Activated CD8-positive, alpha-beta memory T cell treated with anti-CD3 and anti-CD28 coated beads, Interleukin-2, amount 50 U/mL, for 48 hours (primary cell): ENCODE measurements at regions not wholly inside any gene's neighbourhood (a gene's known extent, or its start where the extent isn't known, plus 50 kb on each side); places are given as distances from the start of the nearest gene placed in this dataset.

Experiments
- DNase-seq: peaks from one replicate; pipeline ENCODE4 v3.0.0-alpha.2; 2020

DNA sequence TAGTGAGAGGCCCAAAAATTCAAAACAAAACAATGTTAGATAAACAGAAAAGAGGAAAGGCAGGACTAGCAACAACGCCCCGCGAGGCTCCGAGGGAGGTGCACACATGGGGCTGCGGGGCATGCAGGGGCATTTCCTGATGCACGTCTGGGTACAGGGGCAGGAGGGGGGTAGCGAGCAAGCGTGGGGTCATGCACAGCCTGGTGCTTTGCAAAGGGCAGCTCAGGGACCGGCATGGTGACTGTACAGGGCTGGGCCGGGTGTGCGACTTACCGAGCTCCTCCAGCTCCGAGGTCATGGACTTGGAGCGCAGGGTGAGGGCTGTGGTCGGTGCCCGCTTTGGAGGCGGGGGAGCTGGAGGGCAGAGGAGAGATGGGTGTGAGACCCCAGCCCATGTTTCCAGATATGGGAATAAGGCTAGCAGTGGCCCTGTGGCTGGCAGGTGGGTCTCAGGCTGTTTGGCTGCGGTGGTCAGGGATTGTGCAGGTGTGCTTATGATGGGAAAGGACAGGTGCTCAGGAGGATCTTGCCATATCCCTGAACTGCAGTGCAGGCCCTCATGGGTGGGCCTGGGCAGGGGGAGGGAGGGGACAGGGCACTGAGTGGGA is 103.7 kb downstream of the CTTN start:
- DNase-seq: no peak

DNA sequence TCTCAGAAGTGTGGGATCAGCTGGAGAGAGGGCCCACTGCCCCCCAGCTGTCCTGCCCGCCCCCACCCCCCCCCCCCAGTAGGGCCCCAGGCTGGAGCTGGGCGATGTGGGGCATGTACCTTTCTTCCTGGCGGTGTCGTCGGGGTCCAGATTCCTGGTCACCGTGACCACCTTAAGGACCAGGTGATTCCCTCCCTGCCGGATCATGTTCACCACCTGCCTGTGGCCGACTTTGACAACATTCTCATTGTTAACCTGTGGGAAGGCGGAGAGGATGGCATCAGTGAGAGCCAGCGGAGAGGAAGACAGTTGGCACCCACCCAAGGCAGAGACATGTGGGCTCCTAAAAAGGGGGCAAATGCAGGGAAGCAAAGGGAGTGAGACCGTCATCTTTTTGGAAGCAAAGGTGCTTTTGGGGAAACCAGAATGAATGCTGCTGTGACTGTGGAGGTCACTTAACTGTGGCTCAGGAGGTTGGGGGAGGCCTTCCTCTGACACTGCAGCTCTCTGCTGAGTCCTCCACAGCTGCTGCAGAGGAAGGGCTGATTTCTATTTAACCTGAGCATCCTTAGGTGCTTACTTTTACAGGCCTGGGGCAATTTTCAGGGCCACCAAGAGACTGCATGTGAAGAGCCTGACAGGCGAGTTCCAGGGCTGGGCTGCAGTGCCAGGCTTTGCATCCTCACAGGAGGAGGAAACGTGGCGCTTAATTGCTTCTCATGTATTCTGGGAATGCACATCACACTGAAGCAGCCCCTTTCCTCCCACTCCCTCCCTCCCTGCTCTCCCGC is 104.5 kb downstream of the CTTN start:
- DNase-seq: no peak

DNA sequence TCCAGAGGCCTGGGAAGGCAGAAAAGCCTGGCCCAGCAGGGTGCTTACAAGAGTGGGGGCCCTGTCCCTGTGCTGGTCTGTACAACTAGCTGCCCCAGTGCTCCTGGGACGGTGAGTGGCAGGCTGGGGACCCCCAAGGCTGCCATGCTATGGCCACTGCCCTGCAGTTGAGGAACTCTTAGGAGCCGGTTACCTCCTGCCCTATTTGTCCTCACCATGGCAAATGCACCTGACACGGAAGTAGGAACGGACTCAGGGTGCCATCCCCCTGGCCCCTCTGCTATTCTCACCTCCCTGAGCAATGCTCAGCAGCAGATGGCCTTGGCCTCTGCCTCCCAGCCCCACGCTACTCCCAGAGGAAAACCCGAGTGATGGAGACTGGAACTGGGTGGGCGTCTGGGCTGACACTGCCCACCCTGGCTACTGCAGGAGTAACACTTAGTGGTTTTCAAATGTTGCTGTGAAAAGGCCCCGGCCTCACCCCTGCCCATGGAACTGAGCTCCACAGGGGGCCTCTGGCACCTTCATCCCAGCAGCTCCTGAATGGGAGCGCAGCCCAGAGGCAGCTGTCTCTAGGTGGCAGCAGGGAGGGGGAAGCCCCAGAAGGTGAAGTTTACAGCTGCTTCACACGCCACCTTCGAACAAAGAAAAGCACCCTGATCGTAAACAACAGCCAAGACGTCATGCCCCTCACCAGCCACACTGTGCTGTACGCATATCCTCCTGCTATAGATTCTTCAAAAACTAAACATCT is 105.3 kb downstream of the CTTN start:
- no peak for DNase-seq

DNA sequence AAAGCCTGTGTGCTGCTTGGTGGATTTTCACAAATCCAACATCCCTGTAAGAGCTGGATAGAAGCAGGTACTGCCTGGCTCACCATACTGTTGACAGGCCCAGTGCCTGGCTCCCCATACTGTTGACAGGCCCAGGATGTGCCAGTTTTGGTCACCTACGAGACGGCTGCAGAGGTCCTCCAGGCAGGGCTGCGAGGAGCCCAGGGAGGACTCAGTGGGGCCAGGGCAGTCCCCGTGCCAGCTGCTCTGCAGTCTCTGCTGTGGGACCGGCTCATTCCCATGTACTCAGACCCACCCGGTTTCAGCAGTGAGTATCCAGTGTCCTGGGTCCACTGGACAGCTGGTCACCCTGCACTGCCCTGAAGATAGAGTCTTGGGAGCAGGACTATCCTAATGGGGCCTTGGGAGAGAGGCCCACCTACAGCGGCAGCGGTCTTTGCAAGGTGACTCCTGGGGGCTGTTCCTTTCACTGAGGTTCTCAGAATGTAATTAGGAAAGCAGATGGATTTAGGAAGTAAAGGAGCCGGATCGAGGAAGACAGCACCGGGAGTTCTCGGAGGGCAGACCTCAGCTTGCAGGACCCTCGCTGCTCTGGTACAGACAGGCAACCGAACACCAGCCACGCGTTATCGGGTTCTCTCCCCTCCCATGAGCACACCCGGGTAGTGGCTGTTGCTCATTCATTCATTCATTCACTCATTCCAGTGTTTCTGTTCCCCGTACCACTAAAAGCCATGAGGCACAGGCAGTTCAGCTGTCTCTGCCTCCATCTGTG is 106.1 kb downstream of the CTTN start:
- no peak for DNase-seq

DNA sequence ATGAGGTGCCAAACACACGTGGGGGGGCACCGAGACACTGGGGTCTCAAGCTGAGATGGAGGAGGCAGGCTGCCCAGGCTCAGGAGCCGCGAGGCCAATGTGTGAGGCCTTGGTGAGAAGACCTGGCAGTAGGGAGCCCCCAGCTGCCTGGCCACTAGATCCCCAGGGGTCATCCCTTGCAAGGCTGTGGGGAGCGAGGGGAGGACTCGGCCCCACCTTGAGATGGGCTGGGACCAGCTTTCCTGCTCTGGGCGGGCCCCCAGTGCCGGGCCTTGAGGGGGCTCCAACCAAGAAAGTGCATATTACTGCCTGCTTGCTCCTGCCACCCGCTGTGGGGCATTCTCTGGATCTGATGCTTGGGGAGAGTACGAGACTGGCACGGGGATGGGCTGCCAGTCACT is 107.0 kb downstream of the CTTN start:
- DNase-seq: no peak

GRCh38 chr11:70505761-70506657 is 107.7 kb downstream of the CTTN start:
- DNase-seq: no peak

- no peak for DNase-seq
These were observed 108.3 kb downstream of the CTTN start for GRCh38 chr11:70506658-70506970.

- no peak for DNase-seq
These were observed 108.7 kb downstream of the CTTN start for GRCh38 chr11:70506986-70507385.

DNA sequence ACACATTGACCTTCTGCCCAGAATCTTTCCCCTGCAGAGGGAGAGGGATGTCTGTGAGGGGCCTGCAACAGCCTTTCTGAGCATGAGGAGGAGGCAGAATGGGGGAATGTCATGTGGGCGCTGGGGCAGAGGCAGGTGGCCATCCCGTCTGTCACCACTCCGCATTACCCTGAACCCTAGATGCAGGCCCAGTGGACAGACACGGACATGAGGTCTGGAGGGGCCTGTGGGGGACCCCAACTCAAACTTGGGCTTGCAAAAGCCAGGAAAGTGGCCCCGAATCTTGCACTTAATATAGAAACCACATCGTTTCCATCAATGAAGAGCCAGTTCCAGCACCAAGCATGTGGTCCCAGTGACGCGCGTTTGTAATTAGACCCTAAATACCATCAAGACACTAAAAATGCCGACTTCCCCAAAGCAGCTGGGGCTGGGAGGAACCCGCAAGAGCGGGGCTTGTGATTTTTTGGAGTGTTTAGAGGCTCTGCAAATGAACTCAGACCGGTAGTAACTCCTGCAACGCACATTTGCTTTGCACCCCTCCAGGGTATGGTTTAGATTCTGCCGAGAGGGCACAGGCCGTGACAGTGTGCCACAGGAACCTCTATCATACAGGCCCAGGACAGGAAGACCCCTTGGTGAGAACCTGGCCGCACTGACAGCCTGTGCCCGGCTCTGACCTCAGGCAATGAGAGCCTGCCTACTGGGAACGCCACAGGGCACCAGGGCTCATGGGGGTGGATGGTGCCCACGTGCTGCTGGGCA is 109.3 kb downstream of the CTTN start:
- no peak for DNase-seq

DNA sequence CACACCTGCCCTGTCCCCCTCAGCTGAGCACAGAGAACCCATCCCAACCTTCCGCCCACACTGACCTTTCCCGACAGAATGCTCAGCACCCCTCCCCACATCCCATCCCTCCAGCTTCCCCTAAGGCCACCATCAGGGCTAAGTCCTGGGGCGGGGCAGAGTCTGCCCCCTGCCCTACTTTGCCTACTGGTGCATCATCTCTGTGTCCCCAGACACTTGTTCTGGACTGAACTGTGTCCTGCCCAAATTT is 109.8 kb downstream of the CTTN start:
- DNase-seq: no peak

GRCh38 chr11:70509476-70509875 is 111.1 kb downstream of the CTTN start:
- no peak for DNase-seq

DNA sequence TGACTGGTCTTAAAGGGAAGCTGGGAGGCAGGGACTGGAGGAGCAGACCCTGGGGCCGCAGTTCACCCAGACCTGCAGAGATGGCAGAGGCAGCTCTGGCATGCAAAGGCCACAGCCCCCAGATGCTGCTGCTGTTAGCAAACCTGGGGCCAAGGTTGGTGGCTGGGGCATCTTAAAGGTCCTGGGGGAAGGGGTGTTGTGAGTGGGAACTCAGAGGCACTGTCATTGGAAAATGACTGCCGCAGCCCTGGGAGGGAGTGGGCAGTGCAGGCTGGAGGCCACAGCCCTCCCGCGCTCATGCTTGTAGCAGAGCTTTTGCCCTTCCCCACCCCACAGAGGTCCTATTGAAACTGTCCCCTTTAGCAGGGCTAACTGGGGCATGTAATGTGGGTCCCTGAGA is 111.8 kb downstream of the CTTN start:
- no peak for DNase-seq

- DNase-seq: no peak
These were observed 112.2 kb downstream of the CTTN start for GRCh38 chr11:70510571-70510970.

DNA sequence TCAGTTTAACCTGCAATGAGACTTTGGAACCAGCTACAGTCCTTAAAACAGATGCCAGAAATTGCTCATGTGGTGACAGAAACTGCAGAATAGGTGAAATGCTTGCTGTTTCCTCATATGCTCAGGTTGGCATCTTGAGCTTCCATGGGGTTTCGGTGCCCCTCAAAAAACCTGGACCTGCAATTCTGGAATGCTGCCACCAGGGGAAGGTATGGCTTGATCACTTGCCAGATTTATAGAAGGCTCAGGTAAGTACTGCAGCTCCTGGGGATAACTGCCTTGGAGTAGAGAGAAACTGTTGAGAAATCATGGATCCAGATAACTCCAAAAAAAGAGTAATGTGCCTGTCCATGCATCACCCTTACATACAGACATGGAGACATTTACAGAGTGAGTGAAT is 113.0 kb downstream of the CTTN start:
- no peak for DNase-seq

DNA sequence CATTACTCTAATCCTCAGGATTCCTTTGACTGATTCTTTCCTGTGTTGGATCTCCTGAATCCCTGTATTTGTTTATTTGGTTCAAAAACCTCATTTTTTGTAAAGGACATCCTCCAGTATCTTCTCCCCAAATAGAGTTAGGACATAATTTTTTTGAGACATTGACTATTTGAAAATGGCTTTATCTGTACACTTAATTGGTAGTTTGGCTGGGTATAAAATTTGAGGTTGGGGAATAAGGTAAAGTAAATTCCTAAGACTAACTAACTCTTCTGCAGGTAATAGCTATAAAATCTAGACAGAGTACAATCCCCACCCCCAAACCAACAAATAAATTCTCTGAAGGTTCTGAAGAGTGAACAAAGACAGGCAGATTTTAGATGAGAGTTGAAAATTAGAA is 114.4 kb downstream of the CTTN start:
- DNase-seq: no peak

DNA sequence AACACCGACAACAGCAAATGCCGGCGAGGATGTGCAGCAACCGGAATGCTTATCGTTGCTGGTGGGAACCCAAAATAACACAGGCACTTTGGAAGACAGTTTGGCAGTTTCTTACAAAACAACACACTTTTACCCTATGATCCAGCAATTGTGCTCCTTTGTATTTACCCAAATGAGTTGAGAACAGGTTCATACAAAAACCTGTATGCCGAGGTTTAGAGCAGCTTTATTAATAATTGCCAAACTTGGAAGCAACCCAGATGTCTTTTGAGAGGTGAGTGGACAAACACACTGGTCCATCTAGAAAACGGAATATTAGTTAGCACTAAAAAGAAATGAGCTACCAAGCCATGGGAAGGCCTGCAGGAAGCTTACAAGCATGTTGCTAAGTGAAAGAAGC is 118.9 kb downstream of the CTTN start:
- no peak for DNase-seq

DNA sequence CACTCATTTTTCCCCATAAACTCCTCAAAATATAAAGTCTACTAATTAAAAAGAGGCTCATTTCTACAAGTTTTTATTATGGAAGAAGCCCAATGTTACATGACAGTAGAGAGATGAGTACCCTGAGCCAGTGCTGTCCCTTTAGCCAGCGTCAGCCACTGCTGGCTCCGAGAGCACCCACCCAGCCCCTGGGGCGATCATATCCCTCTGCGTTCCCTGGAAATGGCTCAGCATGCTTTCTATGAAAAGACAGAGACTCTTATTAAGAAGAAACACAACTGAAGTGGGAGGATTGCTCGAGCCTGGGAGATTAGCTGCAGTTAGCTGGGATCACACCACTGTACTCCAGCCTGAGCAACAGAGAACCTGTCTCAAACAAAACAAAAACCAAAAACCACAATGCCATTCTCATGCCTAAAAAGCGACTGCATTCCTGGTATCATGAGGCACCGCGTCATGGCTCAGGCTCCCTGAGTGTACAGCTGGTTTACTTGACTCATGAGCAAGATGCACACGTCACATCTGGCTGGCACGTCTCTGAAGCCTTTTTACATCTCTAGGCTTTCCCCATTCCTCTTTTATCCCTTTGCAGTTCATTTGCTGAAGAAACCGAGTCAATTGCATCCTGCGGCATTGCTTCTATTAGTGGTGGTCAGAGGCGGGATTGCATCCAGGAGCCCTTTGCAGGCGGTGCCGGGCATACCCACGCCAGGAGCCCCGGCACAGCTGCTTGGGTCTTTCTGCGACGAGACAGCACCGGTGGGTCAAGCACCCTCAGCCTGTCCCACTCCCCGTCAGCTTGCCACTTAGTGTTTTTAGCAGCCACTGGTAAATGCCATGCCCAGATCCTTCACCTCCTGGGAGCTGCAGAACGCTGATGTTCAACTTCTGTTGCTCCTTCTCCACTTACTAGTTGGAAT is 119.9 kb downstream of the CTTN start:
- DNase-seq: no peak

DNA sequence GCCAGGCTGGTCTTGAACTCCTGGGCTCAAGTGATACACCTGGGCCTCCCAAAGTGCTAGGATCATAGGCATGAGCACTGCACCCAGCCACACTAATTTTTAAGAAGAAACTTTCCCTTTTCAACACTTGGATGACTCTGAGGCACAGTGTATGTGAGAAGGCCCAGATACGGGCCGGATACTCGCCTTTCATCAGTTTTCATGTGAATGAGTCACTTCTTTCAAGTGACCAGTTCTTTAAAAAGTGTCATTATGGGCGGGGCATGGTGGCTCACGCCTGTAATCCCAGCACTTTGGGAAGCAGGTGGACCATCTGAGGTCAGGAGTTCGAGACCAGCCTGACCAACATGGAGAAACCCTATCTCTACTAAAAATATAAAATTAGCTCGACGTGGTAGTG is 120.8 kb downstream of the CTTN start:
- DNase-seq: no peak

- DNase-seq: no peak
These were observed 123.4 kb downstream of the CTTN start for GRCh38 chr11:70521475-70522308.

GRCh38 chr11:70522309-70522592 is 123.9 kb downstream of the CTTN start:
- no peak for DNase-seq
